Epidermal melanocyte (primary cell): ENCODE measurements at regions not wholly inside any gene's neighbourhood (a gene's known extent, or its start where the extent isn't known, plus 50 kb on each side); places are given as distances from the start of the nearest gene placed in this dataset.
A peak's percentile ranks its signal among the peaks of the same experiment; 100 is the strongest.

Experiments used
- DNase-seq: peaks from one replicate; pipeline ENCODE4 v3.0.0; 2011; ENCODE audit warnings: low spot score; ENCODE audit not compliant: insufficient read length

GRCh38 chr3:102178817-102179216 is 256.0 kb upstream of the ZPLD1 start:
- DNase-seq: no peak

- DNase-seq: no peak
Measured at GRCh38 chr3:102179326-102180177, 255.3 kb upstream of the ZPLD1 start.

- no peak for DNase-seq
Measured at GRCh38 chr3:102180280-102180931, 254.4 kb upstream of the ZPLD1 start.

- peak; percentile 34 for DNase-seq
Measured at GRCh38 chr3:102181175-102181920, 253.5 kb upstream of the ZPLD1 start.

- DNase-seq: no peak
Measured at GRCh38 chr3:102182162-102182561, 252.7 kb upstream of the ZPLD1 start.

GRCh38 chr3:102183186-102183585 is 251.6 kb upstream of the ZPLD1 start:
- no peak for DNase-seq

- DNase-seq: no peak
Measured at GRCh38 chr3:102183623-102184022, 251.2 kb upstream of the ZPLD1 start.

- no peak for DNase-seq
Measured at GRCh38 chr3:102189541-102189940, 245.3 kb upstream of the ZPLD1 start.

GRCh38 chr3:102189956-102190723 is 244.7 kb upstream of the ZPLD1 start:
- no peak for DNase-seq

GRCh38 chr3:102192575-102192974 is 242.2 kb upstream of the ZPLD1 start:
- no peak for DNase-seq

- no peak for DNase-seq
Measured at GRCh38 chr3:102193255-102193654, 241.6 kb upstream of the ZPLD1 start.

GRCh38 chr3:102194001-102194400 is 240.8 kb upstream of the ZPLD1 start:
- DNase-seq: no peak

- DNase-seq: no peak
Measured at GRCh38 chr3:102194760-102195159, 240.1 kb upstream of the ZPLD1 start.

- DNase-seq: no peak
Measured at GRCh38 chr3:102195198-102195948, 239.4 kb upstream of the ZPLD1 start.

GRCh38 chr3:102200126-102200525 is 234.7 kb upstream of the ZPLD1 start:
- no peak for DNase-seq

GRCh38 chr3:102200560-102200959 is 234.3 kb upstream of the ZPLD1 start:
- no peak for DNase-seq

- DNase-seq: no peak
Measured at GRCh38 chr3:102205647-102206046, 229.2 kb upstream of the ZPLD1 start.

- DNase-seq: no peak
Measured at GRCh38 chr3:102206511-102207031, 228.2 kb upstream of the ZPLD1 start.

GRCh38 chr3:102207151-102207571 is 227.7 kb upstream of the ZPLD1 start:
- DNase-seq: no peak

GRCh38 chr3:102215166-102215565 is 219.6 kb upstream of the ZPLD1 start:
- no peak for DNase-seq
